ENCODE measurements at regions not wholly inside any gene's neighbourhood (a gene's known extent, or its start where the extent isn't known, plus 50 kb on each side); places are given as distances from the start of the nearest gene placed in this dataset.

GRCh38 chr5:27434335-27434734 lies 395.9 kb upstream of the CDH9 start:
- DNase-seq (ENCODE audit: low read depth): no peak

DNA sequence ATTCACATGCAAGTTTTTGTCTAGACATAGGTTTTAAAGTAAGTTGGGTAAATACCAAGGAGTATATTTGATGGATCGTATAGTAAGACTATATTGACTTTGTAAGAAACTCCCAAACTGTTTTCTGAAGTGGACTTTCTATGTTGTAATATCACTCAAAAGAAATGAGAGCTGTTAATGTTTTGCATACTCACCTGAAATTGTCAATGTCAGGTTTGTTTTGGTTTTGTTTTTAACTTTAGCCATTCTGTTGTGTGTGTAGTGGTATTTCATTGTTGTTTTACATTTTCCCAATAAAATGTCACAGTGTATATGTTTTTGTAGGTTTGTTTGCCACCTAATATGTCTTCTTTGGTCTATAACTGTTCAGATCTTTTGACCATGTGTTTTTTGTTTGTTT lies 375.7 kb upstream of the CDH9 start:
- no peak for DNase-seq (ENCODE audit: low read depth)

DNA sequence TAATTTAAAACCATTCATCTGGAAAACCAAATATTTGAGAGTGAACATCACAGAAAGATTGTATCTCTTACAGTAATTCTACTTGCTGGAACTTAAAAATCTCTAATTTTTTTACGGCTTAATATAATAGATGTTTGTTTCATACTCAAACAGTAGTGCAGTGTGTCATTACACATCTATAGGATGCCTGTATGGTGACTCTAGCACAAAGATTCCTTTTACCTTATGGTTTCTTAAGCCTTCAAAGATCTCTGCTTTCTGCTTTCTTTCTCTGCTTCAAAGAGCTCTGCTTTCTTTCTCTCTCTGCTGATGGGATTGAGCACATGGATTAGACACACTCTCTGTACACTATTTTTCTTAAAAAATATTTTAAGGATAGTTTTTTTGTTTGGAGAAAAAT lies 374.0 kb upstream of the CDH9 start:
- DNase-seq (ENCODE audit: low read depth): no peak

DNA sequence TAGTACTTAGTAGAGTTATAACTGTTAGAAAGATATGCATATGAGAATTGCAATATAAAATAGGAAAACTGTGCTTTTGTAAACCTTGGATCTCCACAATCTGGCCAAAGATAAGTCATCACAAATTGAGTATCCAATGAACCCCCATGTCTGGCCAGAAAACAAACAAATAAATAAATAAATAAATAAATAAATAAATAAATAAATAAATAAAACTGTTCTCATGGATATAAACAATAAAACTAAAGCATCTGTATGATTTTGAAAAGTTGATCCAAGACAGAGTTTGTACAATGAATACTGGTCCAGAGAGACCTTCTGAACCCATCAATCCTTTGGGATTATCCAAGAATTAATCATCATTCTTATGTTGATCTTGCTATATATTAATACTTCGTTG lies 367.6 kb upstream of the CDH9 start:
- DNase-seq (ENCODE audit: low read depth): no peak

GRCh38 chr5:27403243-27403882 lies 365.0 kb upstream of the CDH9 start:
- no peak for DNase-seq (ENCODE audit: low read depth)

- no peak for DNase-seq (ENCODE audit: low read depth)
Observed at GRCh38 chr5:27402828-27403227, 364.4 kb upstream of the CDH9 start.

DNA sequence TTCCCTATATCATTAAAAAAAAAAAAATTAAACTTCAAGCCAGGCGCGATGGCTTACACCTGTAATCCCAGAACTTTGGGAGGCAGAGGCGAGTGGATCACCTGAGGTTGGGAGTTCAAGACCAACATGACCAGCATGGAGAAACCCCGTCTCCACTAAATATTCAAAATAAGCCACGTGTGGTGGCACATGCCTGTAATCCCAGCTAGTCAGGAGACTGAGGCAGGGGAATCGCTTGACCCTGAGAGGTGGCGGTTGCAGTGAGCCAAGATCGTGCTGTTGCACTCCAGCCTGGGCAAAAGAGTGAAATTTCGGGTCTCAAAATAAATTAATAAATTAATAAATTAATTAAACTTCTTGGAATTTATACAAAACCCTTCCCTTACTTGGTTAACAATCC lies 358.6 kb upstream of the CDH9 start:
- DNase-seq (ENCODE audit: low read depth): no peak

GRCh38 chr5:27392716-27393115 lies 354.3 kb upstream of the CDH9 start:
- no peak for DNase-seq (ENCODE audit: low read depth)

- DNase-seq (ENCODE audit: low read depth): no peak
Observed at GRCh38 chr5:27389696-27390095, 351.3 kb upstream of the CDH9 start.

DNA sequence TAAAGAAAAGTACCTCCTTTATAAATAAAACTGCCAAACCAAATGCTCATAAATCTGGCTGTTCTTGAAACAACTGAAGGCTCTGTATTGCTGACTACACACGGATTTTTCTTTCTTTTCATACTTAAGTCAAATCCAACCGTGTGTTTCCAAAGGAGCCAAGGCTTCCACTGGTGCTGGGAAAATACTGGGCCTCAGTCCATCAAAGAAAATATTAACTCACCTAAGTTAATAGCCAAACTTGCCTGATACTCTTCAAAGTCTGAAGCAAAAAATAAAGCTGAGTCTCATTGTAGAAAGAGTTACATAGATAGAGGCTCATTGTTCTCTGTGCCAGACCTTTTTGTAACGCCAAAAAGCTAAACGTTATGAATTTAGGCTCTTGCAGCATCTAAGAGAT lies 350.4 kb upstream of the CDH9 start:
- DNase-seq (ENCODE audit: low read depth): no peak

GRCh38 chr5:27387535-27388073 lies 349.2 kb upstream of the CDH9 start:
- DNase-seq (ENCODE audit: low read depth): no peak

GRCh38 chr5:27381686-27382085 lies 343.3 kb upstream of the CDH9 start:
- DNase-seq (ENCODE audit: low read depth): no peak

GRCh38 chr5:27377626-27378025 lies 339.2 kb upstream of the CDH9 start:
- no peak for DNase-seq (ENCODE audit: low read depth)

GRCh38 chr5:27353970-27354369 lies 315.6 kb upstream of the CDH9 start:
- DNase-seq (ENCODE audit: low read depth): no peak

DNA sequence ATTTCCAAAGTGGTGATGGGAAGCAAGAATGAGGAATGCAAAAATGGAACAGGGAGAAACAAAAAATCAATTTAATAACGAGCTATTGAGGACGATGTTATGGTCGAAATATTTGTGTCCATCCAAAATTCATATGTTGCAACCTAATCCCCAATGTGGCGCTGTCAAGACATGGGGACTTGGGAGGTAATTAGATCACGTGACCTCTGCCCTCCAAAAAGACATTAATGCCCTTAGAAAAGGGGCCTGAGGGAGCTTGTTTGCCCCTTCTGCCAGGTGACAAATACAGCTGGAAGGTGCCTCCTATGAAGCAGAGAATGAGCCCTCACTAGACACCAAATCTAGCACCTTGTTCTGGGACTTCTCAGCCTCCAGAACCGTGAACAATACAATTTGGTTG lies 315.2 kb upstream of the CDH9 start:
- DNase-seq (ENCODE audit: low read depth): no peak

DNA sequence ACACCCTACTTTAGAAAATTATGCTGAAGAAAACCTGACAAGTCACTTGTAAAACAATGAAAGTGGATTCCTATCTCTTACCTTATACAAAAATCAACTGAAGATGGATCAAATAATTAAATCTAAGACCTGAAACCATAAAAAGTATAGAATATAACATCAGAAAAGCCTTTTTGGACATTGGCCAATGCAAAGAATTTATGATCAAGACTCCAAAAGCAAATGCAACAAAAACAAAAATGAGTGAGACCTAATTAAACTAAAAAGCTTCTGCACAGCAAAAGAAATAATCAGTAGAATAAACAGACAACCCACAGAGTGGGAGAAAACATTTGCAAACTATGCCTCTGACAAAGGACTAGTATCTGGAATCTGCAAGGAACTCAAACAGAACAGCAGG lies 303.0 kb upstream of the CDH9 start:
- no peak for DNase-seq (ENCODE audit: low read depth)

GRCh38 chr5:27336817-27337216 lies 298.4 kb upstream of the CDH9 start:
- DNase-seq (ENCODE audit: low read depth): no peak

DNA sequence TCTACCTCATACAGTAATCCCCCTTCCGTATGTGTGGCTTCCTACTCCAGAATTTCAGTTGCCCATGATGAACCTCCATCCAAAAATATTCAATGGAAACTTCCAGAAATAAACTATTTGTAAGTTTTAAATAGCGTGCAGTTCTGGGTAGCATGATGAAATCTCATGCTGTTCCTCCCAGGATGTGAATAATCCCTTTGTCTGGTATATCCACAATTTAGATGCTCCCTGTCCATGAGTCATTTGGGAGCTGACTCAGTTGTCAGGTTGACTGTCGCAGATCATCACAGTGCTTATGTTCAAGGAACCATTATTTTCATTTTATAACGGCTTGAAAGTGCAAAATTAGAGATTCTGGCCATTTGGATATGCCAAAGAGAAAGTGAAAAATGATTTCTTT lies 290.1 kb upstream of the CDH9 start:
- DNase-seq (ENCODE audit: low read depth): no peak

DNA sequence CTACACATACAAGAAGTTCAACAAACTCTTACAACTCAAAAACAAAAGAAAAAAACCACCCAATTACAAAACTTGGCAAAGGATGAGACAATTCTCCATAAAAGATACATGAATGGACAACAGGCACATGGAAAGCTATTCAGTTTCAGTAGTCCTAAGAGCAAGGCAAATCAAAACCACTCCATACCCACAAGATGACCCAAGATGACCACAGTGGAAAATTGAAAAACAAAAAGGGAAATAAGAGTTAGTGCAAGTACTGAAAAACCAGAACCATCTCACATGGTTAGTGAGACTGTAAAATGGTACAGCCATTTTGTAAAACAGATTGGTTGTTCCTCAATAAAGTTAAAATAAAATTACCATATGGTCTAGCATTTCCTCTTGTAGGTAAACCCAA lies 287.1 kb upstream of the CDH9 start:
- no peak for DNase-seq (ENCODE audit: low read depth)

GRCh38 chr5:27318701-27319100 lies 280.3 kb upstream of the CDH9 start:
- no peak for DNase-seq (ENCODE audit: low read depth)

DNA sequence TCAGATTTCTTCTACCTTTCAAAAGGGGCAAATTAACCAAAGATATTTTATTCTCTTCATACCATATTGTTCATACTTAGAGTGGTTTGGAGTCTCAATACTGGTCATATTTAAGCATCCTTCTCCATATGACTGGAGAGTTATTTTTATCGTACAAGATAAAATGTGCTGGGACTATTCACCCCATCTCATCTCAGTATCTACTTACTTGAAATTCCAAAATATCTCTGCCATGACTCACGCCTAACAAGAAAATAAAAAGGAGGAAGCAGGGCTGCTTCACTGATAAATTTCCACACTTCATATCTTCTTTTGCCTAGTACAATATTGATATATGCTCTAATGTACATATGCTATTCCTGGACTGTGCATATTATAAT lies 277.9 kb upstream of the CDH9 start:
- DNase-seq (ENCODE audit: low read depth): no peak

- no peak for DNase-seq (ENCODE audit: low read depth)
Observed at GRCh38 chr5:27315363-27316270, 277.2 kb upstream of the CDH9 start.

DNA sequence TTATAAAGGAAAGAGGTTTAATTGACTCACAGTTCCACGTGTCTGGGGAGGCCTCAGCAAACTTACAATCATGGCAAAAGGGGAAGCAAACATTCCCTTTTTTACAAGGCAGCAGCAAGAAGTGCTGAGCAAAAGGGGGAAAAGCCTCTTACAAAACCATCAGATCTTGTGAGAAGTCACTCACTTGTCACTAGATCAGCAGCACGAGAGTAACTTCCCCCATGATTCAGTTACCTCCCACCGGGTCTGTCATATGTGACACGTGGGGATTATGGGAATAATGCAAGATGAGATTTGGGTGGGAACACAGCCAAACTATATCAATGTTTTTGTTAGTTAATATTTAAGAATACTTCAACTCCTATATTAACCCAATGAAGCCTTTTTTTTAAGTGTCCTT lies 275.2 kb upstream of the CDH9 start:
- no peak for DNase-seq (ENCODE audit: low read depth)

Data from GM04503 (cell line).